ENCODE measurements at regions not wholly inside any gene's neighbourhood (a gene's known extent, or its start where the extent isn't known, plus 50 kb on each side); places are given as distances from the start of the nearest gene placed in this dataset.

GRCh38 chr6:18784794-18785193, 397.6 kb downstream of the RNF144B start:
- DNase-seq (ENCODE audit: low spot score): no peak

- no peak for DNase-seq (ENCODE audit: low spot score)
These were observed 398.8 kb downstream of the RNF144B start for GRCh38 chr6:18785810-18786490.

GRCh38 chr6:18792866-18793265, 405.7 kb downstream of the RNF144B start:
- DNase-seq (ENCODE audit: low spot score): no peak

GRCh38 chr6:18795726-18796125, 408.6 kb downstream of the RNF144B start:
- DNase-seq (ENCODE audit: low spot score): no peak

GRCh38 chr6:18820725-18821124, 433.6 kb downstream of the RNF144B start:
- no peak for DNase-seq (ENCODE audit: low spot score)

GRCh38 chr6:18823782-18824386, 436.7 kb downstream of the RNF144B start:
- DNase-seq (ENCODE audit: low spot score): no peak

- no peak for DNase-seq (ENCODE audit: low spot score)
These were observed 442.2 kb downstream of the RNF144B start for GRCh38 chr6:18829272-18829870.

GRCh38 chr6:18835976-18836375, 448.8 kb downstream of the RNF144B start:
- DNase-seq (ENCODE audit: low spot score): no peak

GRCh38 chr6:18837013-18837412, 449.9 kb downstream of the RNF144B start:
- DNase-seq (ENCODE audit: low spot score): no peak

- no peak for DNase-seq (ENCODE audit: low spot score)
These were observed 455.4 kb downstream of the RNF144B start for GRCh38 chr6:18842534-18842933.

- no peak for DNase-seq (ENCODE audit: low spot score)
These were observed 458.7 kb downstream of the RNF144B start for GRCh38 chr6:18845896-18846295.

GRCh38 chr6:18846327-18846726, 459.2 kb downstream of the RNF144B start:
- no peak for DNase-seq (ENCODE audit: low spot score)

- DNase-seq (ENCODE audit: low spot score): no peak
These were observed 474.1 kb downstream of the RNF144B start for GRCh38 chr6:18861204-18861603.

GRCh38 chr6:18883268-18883667, 496.1 kb downstream of the RNF144B start:
- DNase-seq (ENCODE audit: low spot score): no peak

GRCh38 chr6:18883851-18884250, 496.7 kb downstream of the RNF144B start:
- DNase-seq (ENCODE audit: low spot score): no peak

- DNase-seq (ENCODE audit: low spot score): no peak
These were observed 506.6 kb downstream of the RNF144B start for GRCh38 chr6:18893540-18894269.

- no peak for DNase-seq (ENCODE audit: low spot score)
These were observed 510.2 kb downstream of the RNF144B start for GRCh38 chr6:18897350-18897749.

- DNase-seq (ENCODE audit: low spot score): no peak
These were observed 517.5 kb downstream of the RNF144B start for GRCh38 chr6:18904681-18905080.

GRCh38 chr6:18920701-18921100, 533.6 kb downstream of the RNF144B start:
- DNase-seq (ENCODE audit: low spot score): no peak

GRCh38 chr6:18931086-18931485, 543.9 kb downstream of the RNF144B start:
- no peak for DNase-seq (ENCODE audit: low spot score)

- no peak for DNase-seq (ENCODE audit: low spot score)
These were observed 571.0 kb downstream of the RNF144B start for GRCh38 chr6:18958146-18958545.

GRCh38 chr6:18961566-18961965, 574.4 kb downstream of the RNF144B start:
- DNase-seq (ENCODE audit: low spot score): no peak

Data from ureter (tissue), 1 donor.